ENCODE measurements at regions not wholly inside any gene's neighbourhood (a gene's known extent, or its start where the extent isn't known, plus 50 kb on each side); places are given as distances from the start of the nearest gene placed in this dataset.

- DNase-seq, result no peak
These were observed 54.7 kb downstream of the IRX3 start for GRCh38 chr16:54231919-54232318.

- no peak for DNase-seq
These were observed 55.3 kb downstream of the IRX3 start for GRCh38 chr16:54231336-54231735.

GRCh38 chr16:54228325-54228724 lies 58.3 kb downstream of the IRX3 start:
- DNase-seq, result no peak

- no peak for DNase-seq
These were observed 60.1 kb downstream of the IRX3 start for GRCh38 chr16:54226296-54227010.

- DNase-seq, result no peak
These were observed 66.9 kb downstream of the IRX3 start for GRCh38 chr16:54219709-54220108.

- no peak for DNase-seq
These were observed 69.9 kb downstream of the IRX3 start for GRCh38 chr16:54216688-54217087.

GRCh38 chr16:54216268-54216667 lies 70.3 kb downstream of the IRX3 start:
- no peak for DNase-seq

GRCh38 chr16:54215471-54215870 lies 71.1 kb downstream of the IRX3 start:
- DNase-seq, result no peak

GRCh38 chr16:54213322-54213721 lies 73.3 kb downstream of the IRX3 start:
- no peak for DNase-seq

- no peak for DNase-seq
These were observed 73.7 kb downstream of the IRX3 start for GRCh38 chr16:54212893-54213292.

GRCh38 chr16:54211203-54211602 lies 75.4 kb downstream of the IRX3 start:
- no peak for DNase-seq

GRCh38 chr16:54210452-54211125 lies 76.0 kb downstream of the IRX3 start:
- no peak for DNase-seq

- no peak for DNase-seq
These were observed 78.3 kb downstream of the IRX3 start for GRCh38 chr16:54208237-54208636.

GRCh38 chr16:54207837-54208236 lies 78.8 kb downstream of the IRX3 start:
- DNase-seq, result no peak

- DNase-seq, result peak; percentile 40
These were observed 81.8 kb downstream of the IRX3 start for GRCh38 chr16:54204756-54205155.

- no peak for DNase-seq
These were observed 82.6 kb downstream of the IRX3 start for GRCh38 chr16:54203851-54204505.

GRCh38 chr16:54203384-54203783 lies 83.2 kb downstream of the IRX3 start:
- no peak for DNase-seq
